H1 (cell line): ENCODE measurements at regions not wholly inside any gene's neighbourhood (a gene's known extent, or its start where the extent isn't known, plus 50 kb on each side); places are given as distances from the start of the nearest gene placed in this dataset.

Source experiments
- CBX5 ChIP-seq: fragments of 300-800, 300-1000 bp; sonication (generic); IDR thresholded peaks from 2 replicates; pipeline ENCODE4 v1.7.1; 2016; ENCODE audit warnings: antibody characterized with exemption, low read length, low read depth
- TBP ChIP-seq: IDR thresholded peaks from 2 replicates; pipeline ENCODE4 v1.6.1; 2011; ENCODE audit warnings: low read depth, low read length, improper control_type of control experiment
- YY1 ChIP-seq: IDR thresholded peaks from 2 replicates; pipeline ENCODE4 v1.6.1; 2011; ENCODE audit warnings: low read depth, mild to moderate bottlenecking, low read length

- TF ChIP-seq TBP: no peak
- TF ChIP-seq YY1: no peak
- no peak for TF ChIP-seq CBX5
Measured at GRCh38 chr13:89602655-89603054, 1744.8 kb upstream of the MIR17HG start (continued).
